GM23338 (cell line): ENCODE measurements at regions not wholly inside any gene's neighbourhood (a gene's known extent, or its start where the extent isn't known, plus 50 kb on each side); places are given as distances from the start of the nearest gene placed in this dataset.
A peak's percentile ranks its signal among the peaks of the same experiment; 100 is the strongest.

Experiments used
- ATAC-seq: fragments of 200-7000 bp; cut with Tn5 transposase; 3 replicates; pipeline ENCODE4 v1.9.1; 2020
- DNase-seq: peaks from one replicate; pipeline ENCODE4 v3.0.0-alpha.2; 2015; ENCODE audit warnings: low spot score
- H2AFZ ChIP-seq: fragments of 200-600 bp; sonication (generic); 2 replicates; pipeline ENCODE4 v1.8.0; 2016; ENCODE audit warnings: antibody characterized with exemption, mild to moderate bottlenecking, moderate library complexity
- H3F3A ChIP-seq: fragments of 200-600 bp; sonication (generic); replicated peaks from 2 replicates; pipeline ENCODE4 v1.8.0; 2017; ENCODE audit warnings: antibody characterized with exemption, mixed run types, low read depth
- H3K27ac ChIP-seq: fragments of 200-600 bp; sonication (generic); 2 replicates; pipeline ENCODE4 v1.6.1; 2016; ENCODE audit warnings: low read depth
- H3K27me3 ChIP-seq: fragments of 200-600 bp; sonication (generic); 2 replicates; pipeline ENCODE4 v1.8.0; 2016; ENCODE audit warnings: mild to moderate bottlenecking, mixed run types, moderate library complexity; ENCODE audit not compliant: insufficient read depth
- H3K36me3 ChIP-seq: fragments of 200-600 bp; sonication (generic); 2 replicates; pipeline ENCODE4 v1.8.0; 2016; ENCODE audit warnings: mild to moderate bottlenecking; ENCODE audit not compliant: insufficient read depth
- H3K4me1 ChIP-seq: fragments of 200-600 bp; sonication (generic); 2 replicates; pipeline ENCODE4 v1.8.0; 2016; ENCODE audit warnings: mild to moderate bottlenecking, moderate library complexity; ENCODE audit not compliant: insufficient read depth
- H3K4me2 ChIP-seq: fragments of 200-600 bp; sonication (generic); 2 replicates; pipeline ENCODE4 v1.7.1; 2017; ENCODE audit warnings: mixed run types
- H3K4me3 ChIP-seq: fragments of 200-600 bp; sonication (generic); 2 replicates; pipeline ENCODE4 v1.6.1; 2016; ENCODE audit warnings: mixed run types
- H3K79me2 ChIP-seq: fragments of 200-600 bp; sonication (generic); replicated peaks from 2 replicates; pipeline ENCODE4 v1.8.0; 2017; ENCODE audit warnings: mild to moderate bottlenecking; ENCODE audit not compliant: insufficient read depth
- H3K9me2 ChIP-seq: fragments of 200-600 bp; sonication (generic); 2 replicates; pipeline ENCODE4 v1.8.0; 2017; ENCODE audit not compliant: insufficient read depth
- H4K20me1 ChIP-seq: fragments of 200-600 bp; sonication (generic); replicated peaks from 2 replicates; pipeline ENCODE4 v1.8.0; 2017; ENCODE audit warnings: mild to moderate bottlenecking; ENCODE audit not compliant: insufficient read depth
- H3K27ac Mint-ChIP-seq: 2 replicates; pipeline ENCODE4 v1.8.0; 2020; ENCODE audit warnings: inconsistent platforms, mild to moderate bottlenecking, moderate library complexity, mixed read lengths
- H3K27me3 Mint-ChIP-seq: 3 replicates; pipeline ENCODE4 v1.8.0; 2022; ENCODE audit warnings: low read depth, mild to moderate bottlenecking, moderate library complexity, mixed read lengths, inconsistent platforms; ENCODE audit not compliant: insufficient read depth, poor library complexity
- H3K36me3 Mint-ChIP-seq: 3 replicates; pipeline ENCODE4 v1.8.0; 2021; ENCODE audit warnings: low read depth, mild to moderate bottlenecking, inconsistent platforms, moderate library complexity, mixed read lengths
- H3K4me1 Mint-ChIP-seq: 3 replicates; pipeline ENCODE4 v1.8.0; 2020; ENCODE audit warnings: mild to moderate bottlenecking, inconsistent platforms, mixed read lengths
- H3K4me3 Mint-ChIP-seq: 3 replicates; pipeline ENCODE4 v1.8.0; 2021; ENCODE audit warnings: moderate library complexity, mild to moderate bottlenecking, inconsistent platforms, mixed read lengths
- H3K9me3 Mint-ChIP-seq: 3 replicates; pipeline ENCODE4 v1.8.0; 2020; ENCODE audit warnings: moderate library complexity, mild to moderate bottlenecking, inconsistent platforms, mixed read lengths
- CREB1 ChIP-seq: fragments of 250-450 bp; sonication (Bioruptor Pico); IDR thresholded peaks from 2 replicates; pipeline ENCODE4 v1.5.0; 2020; ENCODE audit warnings: low read depth, mild to moderate bottlenecking, moderate library complexity
- EZH2 ChIP-seq: fragments of 200-600 bp; sonication (generic); IDR thresholded peaks from one replicate; pipeline ENCODE4 v1.8.0; 2017; ENCODE audit warnings: antibody characterized with exemption, mild to moderate bottlenecking, low read depth; ENCODE audit not compliant: unreplicated experiment
- EZH2phosphoT487 ChIP-seq: fragments of 200-600 bp; sonication (generic); IDR thresholded peaks from one replicate; pipeline ENCODE4 v1.8.1; 2018; ENCODE audit warnings: antibody characterized with exemption; ENCODE audit not compliant: unreplicated experiment
- JUNB ChIP-seq: IDR thresholded peaks from one replicate; pipeline ENCODE4 v1.6.1; 2016; ENCODE audit warnings: antibody characterized with exemption; ENCODE audit not compliant: unreplicated experiment
- NANOG ChIP-seq: IDR thresholded peaks from 2 replicates; pipeline ENCODE4 v1.6.1; 2016; ENCODE audit warnings: antibody characterized with exemption, borderline replicate concordance
- POLR2AphosphoS5 ChIP-seq: IDR thresholded peaks from 2 replicates; pipeline ENCODE4 v1.6.1; 2016; ENCODE audit warnings: antibody characterized with exemption, low read depth
- STAT1 ChIP-seq: IDR thresholded peaks from one replicate; pipeline ENCODE4 v1.6.1; 2016; ENCODE audit warnings: antibody characterized with exemption; ENCODE audit not compliant: unreplicated experiment
- ZNF114 ChIP-seq: fragments of 250-450 bp; sonication (Bioruptor Pico); IDR thresholded peaks from 2 replicates; pipeline ENCODE4 v1.5.0; 2020; ENCODE audit warnings: mild to moderate bottlenecking, moderate library complexity
- ZNF331 ChIP-seq: fragments of 250-450 bp; sonication (Bioruptor Pico); IDR thresholded peaks from 2 replicates; pipeline ENCODE4 v1.5.0; 2020; ENCODE audit warnings: low read depth, mild to moderate bottlenecking, moderate library complexity
- TF ChIP-seq, protein P1 (sequence below): fragments of 250-450 bp; sonication (Bioruptor Pico); IDR thresholded peaks from 2 replicates; pipeline ENCODE4 v1.5.0; 2020; ENCODE audit warnings: mild to moderate bottlenecking, moderate library complexity
- TF ChIP-seq, protein P2 (sequence below): IDR thresholded peaks from one replicate; pipeline ENCODE4 v1.6.1; 2018; ENCODE audit warnings: antibody characterized with exemption; ENCODE audit not compliant: unreplicated experiment
- TF ChIP-seq, protein P3 (sequence below): IDR thresholded peaks from 2 replicates; pipeline ENCODE4 v1.6.1; 2016; ENCODE audit warnings: antibody characterized with exemption
- TF ChIP-seq, protein P4 (sequence below), 2 experiments: fragments of 200-600 bp in 1 of 2; sonication (generic) in 1 of 2; conservative IDR thresholded peaks; 2 replicates each; pipeline versions ENCODE4 v1.5.1 to v1.6.1; 2016 to 2017; ENCODE audit warnings: antibody characterized with exemption in 2 of 2, low read depth in 2 of 2, mild to moderate bottlenecking in 2 of 2, moderate library complexity in 1 of 2

DNA sequence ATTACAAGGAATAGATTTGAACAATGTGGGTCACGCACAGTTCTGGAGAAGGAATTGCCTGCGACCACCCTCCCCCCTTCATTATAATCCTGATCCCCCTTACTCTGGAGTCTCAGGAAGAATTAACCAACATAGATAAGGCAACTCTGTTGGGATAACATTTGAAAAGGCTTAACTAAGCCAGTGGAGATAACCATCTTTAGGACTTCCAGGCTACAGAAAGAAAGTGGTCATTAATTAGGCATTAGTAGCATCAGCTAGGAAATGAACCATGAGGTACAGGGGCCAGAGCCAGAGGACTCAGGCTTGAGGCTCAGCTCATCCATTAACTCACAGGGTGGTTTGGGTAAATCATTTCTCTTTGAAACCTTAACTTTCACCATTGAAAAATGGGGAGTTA, 720.0 kb upstream of the API5 start:
- peaks cover 10% of the 10 kb centered on the region for H3K4me1 Mint-ChIP-seq
- Histone ChIP-seq H3K4me1 (peaks cover 19% of the 10 kb centered on the region), H3K79me2 (no peaks in the 10 kb centered on the region), H4K20me1 (no peaks in the 10 kb centered on the region), H3K9me2 (no peaks in the 10 kb centered on the region), H3K4me2 (no peak overlapping the region), H3K27me3 (no peaks in the 10 kb centered on the region), H3K36me3 (no peaks in the 10 kb centered on the region), H3K4me3 (no peak overlapping the region), H2AFZ (peak overlapping the region; percentile 54; the same call in 1 of the 2 replicates), H3K27ac (no peak overlapping the region), H3F3A (no peaks in the 10 kb centered on the region)
- H3K36me3 Mint-ChIP-seq = peaks cover 2% of the 10 kb centered on the region; the same call in 2 of the 3 replicates
- H3K27ac Mint-ChIP-seq = no peak overlapping the region
- no peak for ATAC-seq
- no peak overlapping the region for H3K4me3 Mint-ChIP-seq
- no peak for DNase-seq
- peaks cover 2% of the 10 kb centered on the region for H3K27me3 Mint-ChIP-seq
- TF ChIP-seq NANOG (no peak), CREB1 (CRISPR knock-in tag) (no peak), JUNB (no peak), EZH2phosphoT487 (no peak), POLR2AphosphoS5 (no peak), STAT1 (no peak), ZNF114 (CRISPR knock-in tag) (no peak), EZH2 (no peak), ZNF331 (no peak)
- TF ChIP-seq, protein P1, sequence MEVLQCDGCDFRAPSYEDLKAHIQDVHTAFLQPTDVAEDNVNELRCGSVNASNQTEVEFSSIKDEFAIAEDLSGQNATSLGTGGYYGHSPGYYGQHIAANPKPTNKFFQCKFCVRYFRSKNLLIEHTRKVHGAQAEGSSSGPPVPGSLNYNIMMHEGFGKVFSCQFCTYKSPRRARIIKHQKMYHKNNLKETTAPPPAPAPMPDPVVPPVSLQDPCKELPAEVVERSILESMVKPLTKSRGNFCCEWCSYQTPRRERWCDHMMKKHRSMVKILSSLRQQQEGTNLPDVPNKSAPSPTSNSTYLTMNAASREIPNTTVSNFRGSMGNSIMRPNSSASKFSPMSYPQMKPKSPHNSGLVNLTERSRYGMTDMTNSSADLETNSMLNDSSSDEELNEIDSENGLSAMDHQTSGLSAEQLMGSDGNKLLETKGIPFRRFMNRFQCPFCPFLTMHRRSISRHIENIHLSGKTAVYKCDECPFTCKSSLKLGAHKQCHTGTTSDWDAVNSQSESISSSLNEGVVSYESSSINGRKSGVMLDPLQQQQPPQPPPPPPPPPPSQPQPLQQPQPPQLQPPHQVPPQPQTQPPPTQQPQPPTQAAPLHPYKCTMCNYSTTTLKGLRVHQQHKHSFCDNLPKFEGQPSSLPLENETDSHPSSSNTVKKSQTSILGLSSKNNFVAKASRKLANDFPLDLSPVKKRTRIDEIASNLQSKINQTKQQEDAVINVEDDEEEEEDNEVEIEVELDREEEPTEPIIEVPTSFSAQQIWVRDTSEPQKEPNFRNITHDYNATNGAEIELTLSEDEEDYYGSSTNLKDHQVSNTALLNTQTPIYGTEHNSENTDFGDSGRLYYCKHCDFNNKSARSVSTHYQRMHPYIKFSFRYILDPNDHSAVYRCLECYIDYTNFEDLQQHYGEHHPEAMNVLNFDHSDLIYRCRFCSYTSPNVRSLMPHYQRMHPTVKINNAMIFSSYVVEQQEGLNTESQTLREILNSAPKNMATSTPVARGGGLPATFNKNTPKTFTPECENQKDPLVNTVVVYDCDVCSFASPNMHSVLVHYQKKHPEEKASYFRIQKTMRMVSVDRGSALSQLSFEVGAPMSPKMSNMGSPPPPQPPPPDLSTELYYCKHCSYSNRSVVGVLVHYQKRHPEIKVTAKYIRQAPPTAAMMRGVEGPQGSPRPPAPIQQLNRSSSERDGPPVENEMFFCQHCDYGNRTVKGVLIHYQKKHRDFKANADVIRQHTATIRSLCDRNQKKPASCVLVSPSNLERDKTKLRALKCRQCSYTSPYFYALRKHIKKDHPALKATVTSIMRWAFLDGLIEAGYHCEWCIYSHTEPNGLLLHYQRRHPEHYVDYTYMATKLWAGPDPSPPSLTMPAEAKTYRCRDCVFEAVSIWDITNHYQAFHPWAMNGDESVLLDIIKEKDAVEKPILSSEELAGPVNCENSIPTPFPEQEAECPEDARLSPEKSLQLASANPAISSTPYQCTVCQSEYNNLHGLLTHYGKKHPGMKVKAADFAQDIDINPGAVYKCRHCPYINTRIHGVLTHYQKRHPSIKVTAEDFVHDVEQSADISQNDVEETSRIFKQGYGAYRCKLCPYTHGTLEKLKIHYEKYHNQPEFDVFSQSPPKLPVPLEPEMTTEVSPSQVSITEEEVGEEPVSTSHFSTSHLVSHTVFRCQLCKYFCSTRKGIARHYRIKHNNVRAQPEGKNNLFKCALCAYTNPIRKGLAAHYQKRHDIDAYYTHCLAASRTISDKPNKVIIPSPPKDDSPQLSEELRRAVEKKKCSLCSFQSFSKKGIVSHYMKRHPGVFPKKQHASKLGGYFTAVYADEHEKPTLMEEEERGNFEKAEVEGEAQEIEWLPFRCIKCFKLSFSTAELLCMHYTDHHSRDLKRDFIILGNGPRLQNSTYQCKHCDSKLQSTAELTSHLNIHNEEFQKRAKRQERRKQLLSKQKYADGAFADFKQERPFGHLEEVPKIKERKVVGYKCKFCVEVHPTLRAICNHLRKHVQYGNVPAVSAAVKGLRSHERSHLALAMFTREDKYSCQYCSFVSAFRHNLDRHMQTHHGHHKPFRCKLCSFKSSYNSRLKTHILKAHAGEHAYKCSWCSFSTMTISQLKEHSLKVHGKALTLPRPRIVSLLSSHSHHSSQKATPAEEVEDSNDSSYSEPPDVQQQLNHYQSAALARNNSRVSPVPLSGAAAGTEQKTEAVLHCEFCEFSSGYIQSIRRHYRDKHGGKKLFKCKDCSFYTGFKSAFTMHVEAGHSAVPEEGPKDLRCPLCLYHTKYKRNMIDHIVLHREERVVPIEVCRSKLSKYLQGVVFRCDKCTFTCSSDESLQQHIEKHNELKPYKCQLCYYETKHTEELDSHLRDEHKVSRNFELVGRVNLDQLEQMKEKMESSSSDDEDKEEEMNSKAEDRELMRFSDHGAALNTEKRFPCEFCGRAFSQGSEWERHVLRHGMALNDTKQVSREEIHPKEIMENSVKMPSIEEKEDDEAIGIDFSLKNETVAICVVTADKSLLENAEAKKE (CRISPR knock-in tag) = no peak
- TF ChIP-seq, protein P2, sequence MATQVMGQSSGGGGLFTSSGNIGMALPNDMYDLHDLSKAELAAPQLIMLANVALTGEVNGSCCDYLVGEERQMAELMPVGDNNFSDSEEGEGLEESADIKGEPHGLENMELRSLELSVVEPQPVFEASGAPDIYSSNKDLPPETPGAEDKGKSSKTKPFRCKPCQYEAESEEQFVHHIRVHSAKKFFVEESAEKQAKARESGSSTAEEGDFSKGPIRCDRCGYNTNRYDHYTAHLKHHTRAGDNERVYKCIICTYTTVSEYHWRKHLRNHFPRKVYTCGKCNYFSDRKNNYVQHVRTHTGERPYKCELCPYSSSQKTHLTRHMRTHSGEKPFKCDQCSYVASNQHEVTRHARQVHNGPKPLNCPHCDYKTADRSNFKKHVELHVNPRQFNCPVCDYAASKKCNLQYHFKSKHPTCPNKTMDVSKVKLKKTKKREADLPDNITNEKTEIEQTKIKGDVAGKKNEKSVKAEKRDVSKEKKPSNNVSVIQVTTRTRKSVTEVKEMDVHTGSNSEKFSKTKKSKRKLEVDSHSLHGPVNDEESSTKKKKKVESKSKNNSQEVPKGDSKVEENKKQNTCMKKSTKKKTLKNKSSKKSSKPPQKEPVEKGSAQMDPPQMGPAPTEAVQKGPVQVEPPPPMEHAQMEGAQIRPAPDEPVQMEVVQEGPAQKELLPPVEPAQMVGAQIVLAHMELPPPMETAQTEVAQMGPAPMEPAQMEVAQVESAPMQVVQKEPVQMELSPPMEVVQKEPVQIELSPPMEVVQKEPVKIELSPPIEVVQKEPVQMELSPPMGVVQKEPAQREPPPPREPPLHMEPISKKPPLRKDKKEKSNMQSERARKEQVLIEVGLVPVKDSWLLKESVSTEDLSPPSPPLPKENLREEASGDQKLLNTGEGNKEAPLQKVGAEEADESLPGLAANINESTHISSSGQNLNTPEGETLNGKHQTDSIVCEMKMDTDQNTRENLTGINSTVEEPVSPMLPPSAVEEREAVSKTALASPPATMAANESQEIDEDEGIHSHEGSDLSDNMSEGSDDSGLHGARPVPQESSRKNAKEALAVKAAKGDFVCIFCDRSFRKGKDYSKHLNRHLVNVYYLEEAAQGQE = no peak
- TF ChIP-seq, protein P3, sequence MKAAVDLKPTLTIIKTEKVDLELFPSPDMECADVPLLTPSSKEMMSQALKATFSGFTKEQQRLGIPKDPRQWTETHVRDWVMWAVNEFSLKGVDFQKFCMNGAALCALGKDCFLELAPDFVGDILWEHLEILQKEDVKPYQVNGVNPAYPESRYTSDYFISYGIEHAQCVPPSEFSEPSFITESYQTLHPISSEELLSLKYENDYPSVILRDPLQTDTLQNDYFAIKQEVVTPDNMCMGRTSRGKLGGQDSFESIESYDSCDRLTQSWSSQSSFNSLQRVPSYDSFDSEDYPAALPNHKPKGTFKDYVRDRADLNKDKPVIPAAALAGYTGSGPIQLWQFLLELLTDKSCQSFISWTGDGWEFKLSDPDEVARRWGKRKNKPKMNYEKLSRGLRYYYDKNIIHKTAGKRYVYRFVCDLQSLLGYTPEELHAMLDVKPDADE = no peak
- TF ChIP-seq, protein P4, sequence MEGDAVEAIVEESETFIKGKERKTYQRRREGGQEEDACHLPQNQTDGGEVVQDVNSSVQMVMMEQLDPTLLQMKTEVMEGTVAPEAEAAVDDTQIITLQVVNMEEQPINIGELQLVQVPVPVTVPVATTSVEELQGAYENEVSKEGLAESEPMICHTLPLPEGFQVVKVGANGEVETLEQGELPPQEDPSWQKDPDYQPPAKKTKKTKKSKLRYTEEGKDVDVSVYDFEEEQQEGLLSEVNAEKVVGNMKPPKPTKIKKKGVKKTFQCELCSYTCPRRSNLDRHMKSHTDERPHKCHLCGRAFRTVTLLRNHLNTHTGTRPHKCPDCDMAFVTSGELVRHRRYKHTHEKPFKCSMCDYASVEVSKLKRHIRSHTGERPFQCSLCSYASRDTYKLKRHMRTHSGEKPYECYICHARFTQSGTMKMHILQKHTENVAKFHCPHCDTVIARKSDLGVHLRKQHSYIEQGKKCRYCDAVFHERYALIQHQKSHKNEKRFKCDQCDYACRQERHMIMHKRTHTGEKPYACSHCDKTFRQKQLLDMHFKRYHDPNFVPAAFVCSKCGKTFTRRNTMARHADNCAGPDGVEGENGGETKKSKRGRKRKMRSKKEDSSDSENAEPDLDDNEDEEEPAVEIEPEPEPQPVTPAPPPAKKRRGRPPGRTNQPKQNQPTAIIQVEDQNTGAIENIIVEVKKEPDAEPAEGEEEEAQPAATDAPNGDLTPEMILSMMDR (conservative IDR thresholded peaks at IDR 0.05; ENCODE audit: low read depth in 2 of 2) = no peak
- peaks cover 81% of the 10 kb centered on the region for H3K9me3 Mint-ChIP-seq
